B cell (primary cell): ENCODE measurements at regions not wholly inside any gene's neighbourhood (a gene's known extent, or its start where the extent isn't known, plus 50 kb on each side); places are given as distances from the start of the nearest gene placed in this dataset.

ENCODE experiments used
- ATAC-seq: fragments of 200-7000 bp; cut with Tn5 transposase; one replicate; pipeline ENCODE4 v1.10.0; 2021; ENCODE audit warnings: low read depth, mild to moderate bottlenecking, moderate number of reproducible peaks, moderate library complexity
- CTCF ChIA-PET: fragments of 350-600 bp; sonication (Branson Sonifier 250); formaldehyde crosslinking; loops from one replicate; lab custom pipeline; 2021; ENCODE audit warnings: antibody characterized with exemption, inconsistent platforms; lab: Charles Lee
- POLR2A ChIA-PET: fragments of 350-600 bp; sonication (Branson Sonifier 250); formaldehyde crosslinking; loops from one replicate; lab custom pipeline; 2021; ENCODE audit warnings: antibody characterized with exemption; lab: Charles Lee
- DNase-seq: peaks from one replicate; pipeline ENCODE4 v3.0.0; 2013
- H2AFZ ChIP-seq: 2 replicates; pipeline ENCODE4 v1.6.1; 2012; ENCODE audit warnings: mild to moderate bottlenecking, low read depth, low read length; ENCODE audit not compliant: insufficient read depth, poor library complexity, severe bottlenecking
- H3K27ac ChIP-seq, 2 donors: 1 replicate in 1 of 2; 2 replicates in 1 of 2; pipeline ENCODE4 v1.5.1; 2012 to 2013; ENCODE audit warnings: low read length in 2 of 2, mild to moderate bottlenecking in 2 of 2, moderate library complexity in 1 of 2
- H3K27me3 ChIP-seq, 4 experiments: fragments of 200-600 bp in 1 of 4; sonication (generic) in 1 of 4; replicated peaks in 1 of 4; 1 replicate in 2 of 4; 2 replicates in 2 of 4; pipeline versions ENCODE4 v1.6.1 to v1.7.0; 2013 to 2016; ENCODE audit warnings: low read length in 3 of 4, mild to moderate bottlenecking in 2 of 4, mixed read lengths in 1 of 4, moderate library complexity in 1 of 4; ENCODE audit not compliant: insufficient read depth in 4 of 4, control insufficient read depth in 3 of 4; ENCODE audit errors: control extremely low read depth in 1 of 4
- H3K36me3 ChIP-seq, 2 experiments: replicated peaks in 1 of 2; 1 replicate in 1 of 2; 2 replicates in 1 of 2; pipeline versions ENCODE4 v1.6.1 to v1.7.1; 2013; ENCODE audit warnings: low read length in 1 of 2; ENCODE audit not compliant: insufficient read depth in 2 of 2, control insufficient read depth in 1 of 2; ENCODE audit errors: control extremely low read depth in 1 of 2, extremely low read depth in 1 of 2
- H3K4me1 ChIP-seq, 2 donors: fragments of 200-600 bp in 1 of 2; sonication (generic) in 1 of 2; 1 replicate in 1 of 2; 2 replicates in 1 of 2; pipeline versions ENCODE4 v1.5.1 to v1.6.1; 2013 to 2017; ENCODE audit warnings: low read length in 2 of 2; ENCODE audit not compliant: control insufficient read depth in 2 of 2, insufficient read depth in 2 of 2
- H3K4me2 ChIP-seq: replicated peaks from 2 replicates; pipeline ENCODE3; 2012; ENCODE audit warnings: mild to moderate bottlenecking, low read depth, low read length; ENCODE audit not compliant: poor library complexity, severe bottlenecking
- H3K4me3 ChIP-seq, 5 experiments: fragments of 200-600 bp in 1 of 5; sonication (generic) in 1 of 5; 1 replicate in 3 of 5; 2 replicates in 2 of 5; pipeline versions ENCODE4 v1.5.1 to v1.7.0; 2011 to 2016; ENCODE audit warnings: low read length in 4 of 5, mild to moderate bottlenecking in 4 of 5, low read depth in 2 of 5, control low read depth in 1 of 5, moderate library complexity in 1 of 5; ENCODE audit not compliant: insufficient read depth in 1 of 5; ENCODE audit errors: control extremely low read depth in 1 of 5, extremely low read depth in 1 of 5
- H3K79me2 ChIP-seq: fragments of 200-600 bp; sonication (generic); one replicate; pipeline ENCODE4 v1.6.0; 2016; ENCODE audit warnings: low read length; ENCODE audit not compliant: control insufficient read depth, insufficient read depth
- H3K9ac ChIP-seq: fragments of 200-600 bp; sonication (generic); 2 replicates; pipeline ENCODE4 v1.6.1; 2017; ENCODE audit warnings: mild to moderate bottlenecking, low read length, moderate library complexity
- H3K9me3 ChIP-seq, 3 donors: one replicate each; pipeline versions ENCODE4 v1.6.1 to v1.7.1; 2013; ENCODE audit warnings: low read length in 2 of 3; ENCODE audit not compliant: control insufficient read depth in 2 of 3, insufficient read depth in 1 of 3; ENCODE audit errors: control extremely low read depth in 1 of 3
- H4K20me1 ChIP-seq: 2 replicates; pipeline ENCODE4 v1.6.0; 2012; ENCODE audit warnings: mild to moderate bottlenecking, low read length; ENCODE audit not compliant: insufficient read depth, control insufficient read depth, poor library complexity, severe bottlenecking
- H3K27ac Mint-ChIP-seq: one replicate; pipeline ENCODE4 v1.8.0; 2021; ENCODE audit warnings: mixed read lengths
- H3K27me3 Mint-ChIP-seq: one replicate; pipeline ENCODE4 v1.8.0; 2021; ENCODE audit warnings: mixed read lengths
- H3K4me1 Mint-ChIP-seq: one replicate; pipeline ENCODE4 v1.8.0; 2021; ENCODE audit warnings: mixed read lengths
- H3K4me3 Mint-ChIP-seq: one replicate; pipeline ENCODE4 v1.8.0; 2021; ENCODE audit warnings: mixed read lengths
- H3K9me3 Mint-ChIP-seq: one replicate; pipeline ENCODE4 v1.8.0; 2022; ENCODE audit warnings: mixed read lengths; ENCODE audit not compliant: insufficient read depth
- EZH2 ChIP-seq: IDR thresholded peaks from 2 replicates; pipeline ENCODE4 v1.6.1; 2012; ENCODE audit warnings: borderline replicate concordance, low read depth, mild to moderate bottlenecking, moderate library complexity, low read length; ENCODE audit not compliant: insufficient read depth, poor library complexity, severe bottlenecking
- WGBS: methylation state at CpG from one replicate; pipeline ENCODE4 v1.1.5; 2013; ENCODE audit warnings: missing lambda C conversion rate; ENCODE audit not compliant: insufficient coverage; 5-methylcytosine and 5-hydroxymethylcytosine counted together
- intact Hi-C: fragments of 100-400 bp; cut with micrococcal nuclease; formaldehyde crosslinking; loops from one replicate; pipeline ENCODE4 v1.10.0; 2022
- TF ChIP-seq, protein P1 (sequence below): fragments of 200-600 bp; IDR thresholded peaks from one replicate; pipeline ENCODE4 v1.8.0; 2022; ENCODE audit warnings: antibody characterized with exemption, mild to moderate bottlenecking

DNA sequence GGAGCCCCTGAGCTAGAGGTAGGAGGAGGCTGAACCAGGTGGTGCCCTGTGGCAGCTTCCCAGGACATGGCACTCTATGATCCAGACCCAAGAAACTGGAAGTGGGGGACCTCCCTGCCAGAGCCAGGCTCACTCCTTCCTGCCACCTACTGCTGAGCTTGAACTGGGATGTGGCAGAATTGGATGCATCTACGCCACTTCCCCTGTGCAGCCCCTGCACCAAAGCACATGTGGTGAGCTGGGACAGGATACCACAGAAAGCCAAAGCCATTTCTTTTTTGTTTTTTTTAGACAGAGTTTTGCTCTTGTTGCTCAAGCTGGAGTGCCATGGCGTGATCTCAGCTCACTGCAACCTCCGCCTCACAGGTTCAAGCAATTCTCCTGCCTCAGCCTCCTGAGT lies 518.0 kb upstream of the PPP2R3A start:
- no peaks in the 10 kb centered on the region for H3K27me3 ChIP-seq
- H2AFZ ChIP-seq, result no peak overlapping the region
- ChIA-PET CTCF (interaction anchor here (0.6 kb wide), 1 partner anchor 14 kb away, joined by 7 read pairs; no protein-coding TSS in a partner anchor), POLR2A (no interaction called here)
- 89% methylated on average over 3 of the region's 3 CpGs for WGBS
- DNase-seq, result no peak
- TF ChIP-seq EZH2, result no peak
- TF ChIP-seq, protein P1, sequence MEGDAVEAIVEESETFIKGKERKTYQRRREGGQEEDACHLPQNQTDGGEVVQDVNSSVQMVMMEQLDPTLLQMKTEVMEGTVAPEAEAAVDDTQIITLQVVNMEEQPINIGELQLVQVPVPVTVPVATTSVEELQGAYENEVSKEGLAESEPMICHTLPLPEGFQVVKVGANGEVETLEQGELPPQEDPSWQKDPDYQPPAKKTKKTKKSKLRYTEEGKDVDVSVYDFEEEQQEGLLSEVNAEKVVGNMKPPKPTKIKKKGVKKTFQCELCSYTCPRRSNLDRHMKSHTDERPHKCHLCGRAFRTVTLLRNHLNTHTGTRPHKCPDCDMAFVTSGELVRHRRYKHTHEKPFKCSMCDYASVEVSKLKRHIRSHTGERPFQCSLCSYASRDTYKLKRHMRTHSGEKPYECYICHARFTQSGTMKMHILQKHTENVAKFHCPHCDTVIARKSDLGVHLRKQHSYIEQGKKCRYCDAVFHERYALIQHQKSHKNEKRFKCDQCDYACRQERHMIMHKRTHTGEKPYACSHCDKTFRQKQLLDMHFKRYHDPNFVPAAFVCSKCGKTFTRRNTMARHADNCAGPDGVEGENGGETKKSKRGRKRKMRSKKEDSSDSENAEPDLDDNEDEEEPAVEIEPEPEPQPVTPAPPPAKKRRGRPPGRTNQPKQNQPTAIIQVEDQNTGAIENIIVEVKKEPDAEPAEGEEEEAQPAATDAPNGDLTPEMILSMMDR, result no peak
- H3K36me3 ChIP-seq, result no peaks in the 10 kb centered on the region
- intact Hi-C loops, result no loop called here
- H3K27me3 Mint-ChIP-seq, result no peaks in the 10 kb centered on the region
- no peak overlapping the region for H3K27ac Mint-ChIP-seq
- H3K9me3 Mint-ChIP-seq, result no peaks in the 10 kb centered on the region
- H3K4me3 Mint-ChIP-seq, result no peak overlapping the region
- peaks cover 0 to 17% of the 10 kb centered on the region in 2 donors for H3K4me1 ChIP-seq
- H3K4me1 Mint-ChIP-seq, result peaks cover 19% of the 10 kb centered on the region
- no peaks in the 10 kb centered on the region for H4K20me1 ChIP-seq
- no peak for ATAC-seq
- no peak overlapping the region for H3K4me3 ChIP-seq
- H3K9ac ChIP-seq, result no peak overlapping the region
- no peaks in the 10 kb centered on the region for H3K79me2 ChIP-seq
- no peak overlapping the region for H3K27ac ChIP-seq
- H3K4me2 ChIP-seq, result no peak overlapping the region
- H3K9me3 ChIP-seq, result peaks cover 0 to 6% (median 0%) of the 10 kb centered on the region in 3 donors

DNA sequence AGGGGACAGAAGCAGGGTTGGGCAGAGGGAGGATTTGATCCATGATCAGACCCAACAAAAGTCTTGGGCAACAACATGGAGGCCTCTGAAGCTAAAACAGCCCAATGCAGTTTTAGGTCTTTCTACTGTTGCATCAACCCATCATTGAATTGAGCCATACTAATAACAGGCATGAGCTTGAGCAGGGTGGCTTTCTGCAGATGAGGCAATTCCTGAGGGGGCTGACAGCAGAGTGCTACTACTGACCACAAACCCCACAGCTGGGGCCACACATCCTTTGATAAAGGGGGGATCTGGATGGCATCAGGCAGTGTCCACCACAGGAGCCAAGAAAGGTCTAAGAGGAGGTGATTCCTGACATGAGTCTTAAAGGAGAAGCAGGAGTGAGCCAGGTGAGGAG lies 517.0 kb upstream of the PPP2R3A start:
- H3K9me3 Mint-ChIP-seq, result no peaks in the 10 kb centered on the region
- ATAC-seq (no peak), DNase-seq (no peak)
- CTCF ChIA-PET, result no interaction called here
- no peak overlapping the region for H3K27ac ChIP-seq
- H3K4me3 Mint-ChIP-seq, result no peak overlapping the region
- H3K27me3 ChIP-seq, result no peaks in the 10 kb centered on the region
- H3K27ac Mint-ChIP-seq, result no peak overlapping the region
- H3K4me3 ChIP-seq, result no peak overlapping the region
- POLR2A ChIA-PET, result no interaction called here
- H3K9me3 ChIP-seq, result peaks cover 0 to 6% (median 0%) of the 10 kb centered on the region in 3 donors
- peaks cover 0 to 9% of the 10 kb centered on the region in 2 donors for H3K4me1 ChIP-seq
- H2AFZ ChIP-seq, result no peak overlapping the region
- H3K9ac ChIP-seq, result no peak overlapping the region
- no peaks in the 10 kb centered on the region for H3K27me3 Mint-ChIP-seq
- TF ChIP-seq, protein P1, result no peak
- TF ChIP-seq EZH2, result no peak
- peaks cover 12% of the 10 kb centered on the region for H3K4me1 Mint-ChIP-seq
- no peaks in the 10 kb centered on the region for H3K79me2 ChIP-seq
- intact Hi-C loops, result no loop called here
- no peaks in the 10 kb centered on the region for H3K36me3 ChIP-seq
- H4K20me1 ChIP-seq, result no peaks in the 10 kb centered on the region
- H3K4me2 ChIP-seq, result no peak overlapping the region
